ENCODE measurements at regions not wholly inside any gene's neighbourhood (a gene's known extent, or its start where the extent isn't known, plus 50 kb on each side); places are given as distances from the start of the nearest gene placed in this dataset.

GRCh38 chr2:149814049-149814448 lies 226.5 kb upstream of the MMADHC start:
- no peak overlapping the region for H3K4me3 ChIP-seq (ENCODE audit: low read length)
- peaks cover 11% of the 10 kb centered on the region; the same call in 1 of the 2 replicates for H3K4me1 ChIP-seq (ENCODE audit: insufficient read depth, low read length)
- H3K36me3 ChIP-seq (ENCODE audit: low read depth, low read length): no peaks in the 10 kb centered on the region
- no peak overlapping the region for H2AFZ ChIP-seq (ENCODE audit: low read length)
- no TSS peak for BruUV-seq (replicated peaks)
- 0 out of 2 replicates have a peak, but pooled peaks cover 4% of the 10 kb centered on the region for H3K9me2 ChIP-seq (replicated peaks; ENCODE audit: low read length)
- intact Hi-C loops (cut with micrococcal nuclease): loop anchor here (10.0 kb wide), 1 partner anchor 111 kb away; no protein-coding TSS in a partner anchor
- ATAC-seq (no peak), DNase-seq (no peak)
- no peak overlapping the region for H3K4me2 ChIP-seq (ENCODE audit: low read length)
- no peak overlapping the region for H3K9ac ChIP-seq (ENCODE audit: low read length)
- no peak for TF ChIP-seq EZH2 (IDR thresholded peaks at IDR 0.05; ENCODE audit: low read length, unreplicated experiment)
- TF ChIP-seq EZH2phosphoT487 (IDR thresholded peaks at IDR 0.05; ENCODE audit: borderline replicate concordance, low read length): no peak
- no peak for TF ChIP-seq CTCF (conservative IDR thresholded peaks at IDR 0.05; ENCODE audit: low read depth, low read length)
- CTCF ChIA-PET: no interaction called here
- POLR2A ChIA-PET (ENCODE audit: unreplicated experiment): interaction anchor here (0.6 kb wide), 1 partner anchor 217 kb away, joined by 4 read pairs; no protein-coding TSS in a partner anchor
- H3K79me2 ChIP-seq (ENCODE audit: low read length): no peaks in the 10 kb centered on the region
- no peaks in the 10 kb centered on the region for H3K9me3 ChIP-seq (ENCODE audit: low read length)
- H3K27ac ChIP-seq (ENCODE audit: low read length): no peak overlapping the region
- no peaks in the 10 kb centered on the region for H4K20me1 ChIP-seq (ENCODE audit: low read length)
- H3F3A ChIP-seq (ENCODE audit: low read length, unreplicated experiment): no peaks in the 10 kb centered on the region
- no peaks in the 10 kb centered on the region for H3K27me3 ChIP-seq (ENCODE audit: low read length)

- ChIA-PET CTCF (no interaction called here), POLR2A (ENCODE audit: unreplicated experiment) (no interaction called here)
- no peaks in the 10 kb centered on the region for H3K9me3 ChIP-seq (ENCODE audit: low read length)
- BruUV-seq (replicated peaks): no TSS peak
- no peak overlapping the region for H3K4me2 ChIP-seq (ENCODE audit: low read length)
- no peak overlapping the region for H3K27ac ChIP-seq (ENCODE audit: low read length)
- no peak overlapping the region for H3K9ac ChIP-seq (ENCODE audit: low read length)
- no peaks in the 10 kb centered on the region for H3K9me2 ChIP-seq (replicated peaks; ENCODE audit: low read length)
- no peak for ATAC-seq
- TF ChIP-seq CTCF (conservative IDR thresholded peaks at IDR 0.05; ENCODE audit: low read depth, low read length) (no peak), EZH2phosphoT487 (IDR thresholded peaks at IDR 0.05; ENCODE audit: borderline replicate concordance, low read length) (no peak), EZH2 (IDR thresholded peaks at IDR 0.05; ENCODE audit: low read length, unreplicated experiment) (no peak)
- H3F3A ChIP-seq (ENCODE audit: low read length, unreplicated experiment): no peaks in the 10 kb centered on the region
- no peaks in the 10 kb centered on the region for H3K4me1 ChIP-seq (ENCODE audit: insufficient read depth, low read length)
- DNase-seq: no peak
- no peak overlapping the region for H2AFZ ChIP-seq (ENCODE audit: low read length)
- H3K36me3 ChIP-seq (ENCODE audit: low read depth, low read length): no peaks in the 10 kb centered on the region
- intact Hi-C loops (cut with micrococcal nuclease): no loop called here
- no peaks in the 10 kb centered on the region for H3K79me2 ChIP-seq (ENCODE audit: low read length)
- no peaks in the 10 kb centered on the region for H3K27me3 ChIP-seq (ENCODE audit: low read length)
- no peaks in the 10 kb centered on the region for H4K20me1 ChIP-seq (ENCODE audit: low read length)
- no peak overlapping the region for H3K4me3 ChIP-seq (ENCODE audit: low read length)
These were observed 221.0 kb upstream of the MMADHC start for GRCh38 chr2:149808556-149808955.

- TF ChIP-seq CTCF (conservative IDR thresholded peaks at IDR 0.05; ENCODE audit: low read depth, low read length) (no peak), EZH2phosphoT487 (IDR thresholded peaks at IDR 0.05; ENCODE audit: borderline replicate concordance, low read length) (no peak), EZH2 (IDR thresholded peaks at IDR 0.05; ENCODE audit: low read length, unreplicated experiment) (no peak)
- no peaks in the 10 kb centered on the region for H3K9me2 ChIP-seq (replicated peaks; ENCODE audit: low read length)
- no peaks in the 10 kb centered on the region for H3K4me1 ChIP-seq (ENCODE audit: insufficient read depth, low read length)
- BruUV-seq (replicated peaks): no TSS peak
- H3K9me3 ChIP-seq (ENCODE audit: low read length): no peaks in the 10 kb centered on the region
- intact Hi-C loops (cut with micrococcal nuclease): no loop called here
- H3K79me2 ChIP-seq (ENCODE audit: low read length): no peaks in the 10 kb centered on the region
- no peak overlapping the region for H3K27ac ChIP-seq (ENCODE audit: low read length)
- ChIA-PET POLR2A (ENCODE audit: unreplicated experiment) (no interaction called here), CTCF (no interaction called here)
- no peaks in the 10 kb centered on the region for H3K27me3 ChIP-seq (ENCODE audit: low read length)
- no peaks in the 10 kb centered on the region for H4K20me1 ChIP-seq (ENCODE audit: low read length)
- ATAC-seq (no peak), DNase-seq (no peak)
- no peaks in the 10 kb centered on the region for H3F3A ChIP-seq (ENCODE audit: low read length, unreplicated experiment)
- no peak overlapping the region for H3K4me2 ChIP-seq (ENCODE audit: low read length)
- H3K36me3 ChIP-seq (ENCODE audit: low read depth, low read length): no peaks in the 10 kb centered on the region
- no peak overlapping the region for H3K4me3 ChIP-seq (ENCODE audit: low read length)
- no peak overlapping the region for H2AFZ ChIP-seq (ENCODE audit: low read length)
- no peak overlapping the region for H3K9ac ChIP-seq (ENCODE audit: low read length)
These were observed 219.1 kb upstream of the MMADHC start for GRCh38 chr2:149806651-149807050.

Measured in PC-3 (cell line).